AG04450 (cell line): ENCODE measurements at regions not wholly inside any gene's neighbourhood (a gene's known extent, or its start where the extent isn't known, plus 50 kb on each side); places are given as distances from the start of the nearest gene placed in this dataset. TPM values are rescaled to one million over a fixed set of nuclear protein-coding genes. Genes with fewer than 3 reads are reported as not detected.

Experiments
- CTCF ChIA-PET: fragments of 300-600, 350-600 bp; formaldehyde crosslinking; extraction: SDS; loops from one replicate; lab custom pipeline; 2022; ENCODE audit warnings: antibody characterized with exemption, inconsistent platforms; lab: Charles Lee
- POLR2A ChIA-PET: fragments of 350-600 bp; formaldehyde crosslinking; extraction: SDS; loops from one replicate; lab custom pipeline; 2021; ENCODE audit warnings: antibody characterized with exemption, inconsistent platforms; lab: Yijun Ruan, JAX
- DNase-seq: peaks from one replicate; pipeline ENCODE4 v3.0.0-alpha.2; 2011; ENCODE audit warnings: low read depth, low spot score
- H3K27ac ChIP-seq: one replicate; pipeline ENCODE4 v1.5.1; 2012; ENCODE audit warnings: low read depth, low read length, control low read depth
- H3K27me3 ChIP-seq: one replicate; pipeline ENCODE4 v1.6.0; 2012; ENCODE audit warnings: low read length; ENCODE audit not compliant: control insufficient read depth, insufficient read depth
- H3K4me3 ChIP-seq: 2 replicates; pipeline ENCODE4 v1.5.1; 2011; ENCODE audit warnings: mild to moderate bottlenecking, low read depth, low read length, control low read depth
- H3K9me3 ChIP-seq: 2 replicates; pipeline ENCODE4 v1.5.1; 2012; ENCODE audit warnings: low read length; ENCODE audit not compliant: control insufficient read depth, insufficient read depth
- small RNA-seq: library from RNA; depleted of rRNA; stranded (forward); fragments of <200 nt; gene quantifications from one replicate; pipeline ENCODE3, GENCODE V24; 2012; ENCODE audit warnings: low read depth; ENCODE audit not compliant: insufficient read length
- TF ChIP-seq, protein P1 (sequence below): IDR thresholded peaks from 2 replicates; pipeline ENCODE4 v1.5.1; 2011; ENCODE audit warnings: low read depth, low read length, control low read depth, inconsistent platforms

DNA sequence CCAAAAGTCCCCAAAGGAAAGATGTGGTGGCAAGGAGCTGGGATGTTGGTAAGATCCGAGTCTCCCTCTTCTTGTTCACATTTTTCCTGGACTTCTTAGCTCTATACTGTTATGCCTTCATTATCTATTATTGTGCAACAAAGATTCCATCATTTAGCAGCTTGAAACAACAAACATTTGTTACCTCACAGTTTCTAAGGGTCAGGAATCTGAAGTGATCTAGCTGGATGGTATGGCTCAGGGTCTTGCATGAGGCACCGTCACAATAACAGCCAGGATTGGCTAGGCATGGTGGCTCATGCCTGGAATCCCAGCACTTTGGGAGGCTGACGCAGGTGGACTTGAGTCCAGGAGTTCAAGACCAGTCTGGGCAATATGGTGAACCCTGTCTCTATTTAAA is 51.1 kb upstream of the KRAS start:
- ChIA-PET POLR2A (interaction anchor here (0.7 kb wide), 1 partner anchor 47 kb away, joined by 4 read pairs; no protein-coding TSS in a partner anchor), CTCF (no interaction called here)

More for the DNA sequence above, 51.1 kb upstream of the KRAS start:
- TF ChIP-seq, protein P1, sequence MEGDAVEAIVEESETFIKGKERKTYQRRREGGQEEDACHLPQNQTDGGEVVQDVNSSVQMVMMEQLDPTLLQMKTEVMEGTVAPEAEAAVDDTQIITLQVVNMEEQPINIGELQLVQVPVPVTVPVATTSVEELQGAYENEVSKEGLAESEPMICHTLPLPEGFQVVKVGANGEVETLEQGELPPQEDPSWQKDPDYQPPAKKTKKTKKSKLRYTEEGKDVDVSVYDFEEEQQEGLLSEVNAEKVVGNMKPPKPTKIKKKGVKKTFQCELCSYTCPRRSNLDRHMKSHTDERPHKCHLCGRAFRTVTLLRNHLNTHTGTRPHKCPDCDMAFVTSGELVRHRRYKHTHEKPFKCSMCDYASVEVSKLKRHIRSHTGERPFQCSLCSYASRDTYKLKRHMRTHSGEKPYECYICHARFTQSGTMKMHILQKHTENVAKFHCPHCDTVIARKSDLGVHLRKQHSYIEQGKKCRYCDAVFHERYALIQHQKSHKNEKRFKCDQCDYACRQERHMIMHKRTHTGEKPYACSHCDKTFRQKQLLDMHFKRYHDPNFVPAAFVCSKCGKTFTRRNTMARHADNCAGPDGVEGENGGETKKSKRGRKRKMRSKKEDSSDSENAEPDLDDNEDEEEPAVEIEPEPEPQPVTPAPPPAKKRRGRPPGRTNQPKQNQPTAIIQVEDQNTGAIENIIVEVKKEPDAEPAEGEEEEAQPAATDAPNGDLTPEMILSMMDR = no peak
- H3K4me3 ChIP-seq = no peak overlapping the region
- no peak for DNase-seq
- H3K9me3 ChIP-seq = no peaks in the 10 kb centered on the region
- no peak overlapping the region for H3K27ac ChIP-seq
- no peaks in the 10 kb centered on the region for H3K27me3 ChIP-seq

Small RNA genes lying in the stretch of these regions (small RNA-seq; reads per million reads assigned to genes)
- gene AC092451.1 (not detected), gene RNU4-67P (not detected)
